ENCODE measurements at regions not wholly inside any gene's neighbourhood (a gene's known extent, or its start where the extent isn't known, plus 50 kb on each side); places are given as distances from the start of the nearest gene placed in this dataset.

DNA sequence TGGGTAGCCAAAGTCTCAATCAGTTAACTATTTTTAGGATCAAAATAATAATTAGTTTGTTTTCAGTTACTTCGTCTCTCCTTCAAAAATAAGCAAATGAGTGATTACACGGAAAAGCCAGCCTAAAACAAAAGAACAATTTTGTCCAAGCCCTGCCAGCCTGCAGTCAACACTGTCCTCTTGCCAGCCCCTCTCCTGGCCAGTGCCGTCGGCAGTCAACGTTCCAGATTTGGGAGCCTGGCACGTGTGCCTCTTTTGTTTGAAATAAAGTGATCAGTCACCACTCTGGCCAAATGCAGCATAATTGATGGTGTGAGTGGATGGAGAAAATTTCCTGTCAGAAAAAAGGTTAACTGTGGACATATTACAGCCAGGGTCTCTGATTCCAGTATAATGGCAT lies 260.6 kb upstream of the SKOR2 start:
- ChIA-PET CTCF (no interaction called here), POLR2A (no interaction called here)
- Histone ChIP-seq H3K4me1 (ENCODE audit: control insufficient read depth, extremely low read depth, insufficient read depth, low read length) (no peaks in the 10 kb centered on the region), H4K20me1 (replicated peaks; ENCODE audit: control insufficient read depth, extremely low read depth, insufficient read depth, low read length) (no peaks in the 10 kb centered on the region), H3K9me3 (replicated peaks; ENCODE audit: control insufficient read depth, insufficient read depth, low read length) (no peaks in the 10 kb centered on the region), H3K27me3 (ENCODE audit: control insufficient read depth in 2 of 2, insufficient read depth in 2 of 2, low read length in 2 of 2) (no peaks in the 10 kb centered on the region), H3K79me2 (ENCODE audit: control insufficient read depth, insufficient read depth, low read length) (no peaks in the 10 kb centered on the region), H2AFZ (ENCODE audit: low read depth, low read length) (no peak overlapping the region), H3K9ac (replicated peaks; ENCODE audit: extremely low read depth, insufficient read depth, low read length) (no peak overlapping the region), H3K27ac (ENCODE audit: insufficient read depth, low read depth, low read length) (no peak overlapping the region), H3K9me1 (replicated peaks; ENCODE audit: control insufficient read depth, extremely low read depth, insufficient read depth, low read length) (no peaks in the 10 kb centered on the region), H3K4me3 (replicated peaks in 1 of 3; ENCODE audit: insufficient read depth in 1 of 3, low read depth in 1 of 3, low read length in 3 of 3) (no peak overlapping the region), H3K4me2 (ENCODE audit: insufficient read depth, low read length) (no peak overlapping the region), H3K36me3 (ENCODE audit: control insufficient read depth in 2 of 2, extremely low read depth in 1 of 2, insufficient read depth in 2 of 2, low read length in 2 of 2) (no peaks in the 10 kb centered on the region)
- no peak for TF ChIP-seq POLR2AphosphoS5 (IDR thresholded peaks at IDR 0.05; ENCODE audit: insufficient read depth, low read depth, low read length)
- TF ChIP-seq JUN (IDR thresholded peaks at IDR 0.05; ENCODE audit: borderline replicate concordance, insufficient read depth, insufficient read length, low read depth) = no peak
- TF ChIP-seq, protein P1, sequence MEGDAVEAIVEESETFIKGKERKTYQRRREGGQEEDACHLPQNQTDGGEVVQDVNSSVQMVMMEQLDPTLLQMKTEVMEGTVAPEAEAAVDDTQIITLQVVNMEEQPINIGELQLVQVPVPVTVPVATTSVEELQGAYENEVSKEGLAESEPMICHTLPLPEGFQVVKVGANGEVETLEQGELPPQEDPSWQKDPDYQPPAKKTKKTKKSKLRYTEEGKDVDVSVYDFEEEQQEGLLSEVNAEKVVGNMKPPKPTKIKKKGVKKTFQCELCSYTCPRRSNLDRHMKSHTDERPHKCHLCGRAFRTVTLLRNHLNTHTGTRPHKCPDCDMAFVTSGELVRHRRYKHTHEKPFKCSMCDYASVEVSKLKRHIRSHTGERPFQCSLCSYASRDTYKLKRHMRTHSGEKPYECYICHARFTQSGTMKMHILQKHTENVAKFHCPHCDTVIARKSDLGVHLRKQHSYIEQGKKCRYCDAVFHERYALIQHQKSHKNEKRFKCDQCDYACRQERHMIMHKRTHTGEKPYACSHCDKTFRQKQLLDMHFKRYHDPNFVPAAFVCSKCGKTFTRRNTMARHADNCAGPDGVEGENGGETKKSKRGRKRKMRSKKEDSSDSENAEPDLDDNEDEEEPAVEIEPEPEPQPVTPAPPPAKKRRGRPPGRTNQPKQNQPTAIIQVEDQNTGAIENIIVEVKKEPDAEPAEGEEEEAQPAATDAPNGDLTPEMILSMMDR (IDR thresholded peaks at IDR 0.05; ENCODE audit: extremely low read depth in 1 of 2, insufficient read depth in 1 of 2, low read depth in 1 of 2, low read length in 2 of 2) = no peak
- no peak for TF ChIP-seq POLR2A (IDR thresholded peaks at IDR 0.05; ENCODE audit: low read depth, low read length)
- no peak for TF ChIP-seq FOS (IDR thresholded peaks at IDR 0.05; ENCODE audit: borderline replicate concordance, insufficient read depth, low read length)
- no peak for TF ChIP-seq GATA2 (IDR thresholded peaks at IDR 0.05; ENCODE audit: insufficient read depth, insufficient read length, low read depth, low read length)
- no peak for TF ChIP-seq EZH2 (IDR thresholded peaks at IDR 0.05; ENCODE audit: borderline replicate concordance, low read depth, low read length, severe bottlenecking)
- dilution Hi-C loops (cut with MboI; ENCODE audit: extremely low pct_ligation_motif_present, low sequenced_read_pairs) = no loop called here
- no TSS peak for BruUV-seq (replicated peaks)
- FAIRE-seq (no peak), DNase-seq (ENCODE audit: low read depth, low spot score) (no peak)
- intact Hi-C loops (cut with micrococcal nuclease) = no loop called here

DNA sequence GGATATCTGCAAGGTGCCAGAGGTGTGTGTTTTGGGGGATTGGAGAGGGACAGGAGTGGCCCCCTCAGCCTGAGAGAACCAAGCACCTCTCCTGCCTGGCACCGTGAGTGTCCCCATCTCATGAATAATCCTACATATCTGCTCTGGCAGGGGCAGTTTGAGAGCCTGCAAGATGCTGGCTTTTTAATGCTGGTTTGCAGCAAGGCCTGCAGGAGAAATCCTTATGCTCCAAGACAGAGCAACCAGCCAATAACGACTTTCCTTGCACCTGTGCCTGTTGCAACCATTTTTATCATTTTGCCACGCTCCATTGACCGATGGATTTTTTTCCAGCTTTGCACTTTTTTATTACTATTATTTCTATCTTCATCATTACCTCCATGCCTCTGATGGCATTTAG lies 259.4 kb upstream of the SKOR2 start:
- no peaks in the 10 kb centered on the region for H3K79me2 ChIP-seq (ENCODE audit: control insufficient read depth, insufficient read depth, low read length)
- H3K9ac ChIP-seq (replicated peaks; ENCODE audit: extremely low read depth, insufficient read depth, low read length) = no peak overlapping the region
- no TSS peak for BruUV-seq (replicated peaks)
- intact Hi-C loops (cut with micrococcal nuclease) (no loop called here), dilution Hi-C loops (cut with MboI; ENCODE audit: extremely low pct_ligation_motif_present, low sequenced_read_pairs) (no loop called here)
- no peaks in the 10 kb centered on the region for H3K27me3 ChIP-seq (ENCODE audit: control insufficient read depth in 2 of 2, insufficient read depth in 2 of 2, low read length in 2 of 2)
- no peaks in the 10 kb centered on the region for H4K20me1 ChIP-seq (replicated peaks; ENCODE audit: control insufficient read depth, extremely low read depth, insufficient read depth, low read length)
- ChIA-PET CTCF (no interaction called here), POLR2A (no interaction called here)
- H3K4me2 ChIP-seq (ENCODE audit: insufficient read depth, low read length) = no peak overlapping the region
- no peaks in the 10 kb centered on the region for H3K9me1 ChIP-seq (replicated peaks; ENCODE audit: control insufficient read depth, extremely low read depth, insufficient read depth, low read length)
- TF ChIP-seq, protein P1 (IDR thresholded peaks at IDR 0.05; ENCODE audit: extremely low read depth in 1 of 2, insufficient read depth in 1 of 2, low read depth in 1 of 2, low read length in 2 of 2) = no peak
- no peak for TF ChIP-seq JUN (IDR thresholded peaks at IDR 0.05; ENCODE audit: borderline replicate concordance, insufficient read depth, insufficient read length, low read depth)
- no peak for TF ChIP-seq FOS (IDR thresholded peaks at IDR 0.05; ENCODE audit: borderline replicate concordance, insufficient read depth, low read length)
- no peak for TF ChIP-seq EZH2 (IDR thresholded peaks at IDR 0.05; ENCODE audit: borderline replicate concordance, low read depth, low read length, severe bottlenecking)
- TF ChIP-seq MYC (IDR thresholded peaks at IDR 0.05; ENCODE audit: low read depth, low read length) = no peak
- TF ChIP-seq POLR2A (IDR thresholded peaks at IDR 0.05; ENCODE audit: low read depth, low read length) = no peak
- no peak for TF ChIP-seq POLR2AphosphoS5 (IDR thresholded peaks at IDR 0.05; ENCODE audit: insufficient read depth, low read depth, low read length)
- TF ChIP-seq GATA2 (IDR thresholded peaks at IDR 0.05; ENCODE audit: insufficient read depth, insufficient read length, low read depth, low read length) = no peak
- TF ChIP-seq, protein P2, sequence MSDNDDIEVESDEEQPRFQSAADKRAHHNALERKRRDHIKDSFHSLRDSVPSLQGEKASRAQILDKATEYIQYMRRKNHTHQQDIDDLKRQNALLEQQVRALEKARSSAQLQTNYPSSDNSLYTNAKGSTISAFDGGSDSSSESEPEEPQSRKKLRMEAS (IDR thresholded peaks at IDR 0.05; ENCODE audit: insufficient read depth, insufficient read length) = no peak
- no peak overlapping the region for H3K4me3 ChIP-seq (replicated peaks in 1 of 3; ENCODE audit: insufficient read depth in 1 of 3, low read depth in 1 of 3, low read length in 3 of 3)
- FAIRE-seq = no peak
- DNase-seq (ENCODE audit: low read depth, low spot score) = no peak
- no peaks in the 10 kb centered on the region for H3K9me3 ChIP-seq (replicated peaks; ENCODE audit: control insufficient read depth, insufficient read depth, low read length)
- no peaks in the 10 kb centered on the region for H3K36me3 ChIP-seq (ENCODE audit: control insufficient read depth in 2 of 2, extremely low read depth in 1 of 2, insufficient read depth in 2 of 2, low read length in 2 of 2)
- H3K4me1 ChIP-seq (ENCODE audit: control insufficient read depth, extremely low read depth, insufficient read depth, low read length) = no peaks in the 10 kb centered on the region
- H2AFZ ChIP-seq (ENCODE audit: low read depth, low read length) = no peak overlapping the region
- no peak overlapping the region for H3K27ac ChIP-seq (ENCODE audit: insufficient read depth, low read depth, low read length)
